Stimulated activated CD8-positive, alpha-beta memory T cell treated with anti-CD3 and anti-CD28 coated beads, Interleukin-12 subunit alpha, Interleukin-12 subunit beta, amount 100 ng/mL, for 24 hours (primary cell): ENCODE measurements at regions not wholly inside any gene's neighbourhood (a gene's known extent, or its start where the extent isn't known, plus 50 kb on each side); places are given as distances from the start of the nearest gene placed in this dataset.
"Not testable (repeated sequence)": the region's sequence is repeated elsewhere in the genome, so short reads cannot be mapped to it uniquely, and the experiment has no call there.

Source experiments
- DNase-seq: peaks from one replicate; pipeline ENCODE4 v3.0.0-alpha.2; 2020; ENCODE audit errors: extremely low read depth

DNA sequence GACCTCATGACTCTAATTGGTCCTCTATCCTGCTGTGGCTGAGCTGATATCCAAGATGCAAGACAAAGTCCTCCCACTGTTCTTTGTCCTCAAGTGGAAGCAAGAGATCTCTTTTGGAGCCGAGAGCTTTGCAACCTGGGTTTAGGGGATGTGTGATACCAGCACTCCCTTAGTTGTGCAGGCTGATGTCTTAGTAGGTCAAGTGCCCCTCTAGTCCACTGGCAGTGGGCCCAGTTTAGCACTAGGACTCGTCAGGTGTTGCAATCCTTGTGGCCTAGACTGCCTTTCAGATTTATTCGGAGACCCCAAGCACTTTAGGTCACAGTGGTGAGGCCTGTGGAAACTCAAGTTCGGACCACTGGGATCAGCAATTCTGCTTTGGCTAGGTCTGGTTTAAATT, 64.0 kb downstream of the GPRASP3 start:
- DNase-seq = no peak

DNA sequence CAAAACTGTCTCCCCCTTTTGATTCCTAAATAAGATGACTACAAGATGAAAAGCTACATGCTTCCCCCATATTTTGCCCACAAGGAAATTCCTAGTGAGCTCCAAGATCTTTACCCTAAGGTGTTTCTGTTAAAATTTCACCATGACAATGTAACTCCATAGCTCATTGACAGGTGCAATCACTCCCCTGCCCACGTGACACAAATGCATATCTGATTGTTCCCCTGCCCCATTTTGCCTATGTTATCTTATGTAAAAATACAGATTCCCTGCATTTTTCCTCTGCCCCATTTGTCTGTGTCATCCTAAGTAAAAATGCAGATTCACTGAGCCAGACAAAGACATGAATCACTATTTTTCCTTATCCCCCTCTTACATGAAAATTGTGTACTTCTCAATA, 66.7 kb downstream of the GPRASP3 start:
- DNase-seq = no peak

- DNase-seq = no peak
Observed at GRCh38 chrX:102808336-102808735, 87.8 kb downstream of the GPRASP3 start.

- not testable (repeated sequence) for DNase-seq
Observed at GRCh38 chrX:102818269-102818668, 97.7 kb downstream of the GPRASP3 start.

DNA sequence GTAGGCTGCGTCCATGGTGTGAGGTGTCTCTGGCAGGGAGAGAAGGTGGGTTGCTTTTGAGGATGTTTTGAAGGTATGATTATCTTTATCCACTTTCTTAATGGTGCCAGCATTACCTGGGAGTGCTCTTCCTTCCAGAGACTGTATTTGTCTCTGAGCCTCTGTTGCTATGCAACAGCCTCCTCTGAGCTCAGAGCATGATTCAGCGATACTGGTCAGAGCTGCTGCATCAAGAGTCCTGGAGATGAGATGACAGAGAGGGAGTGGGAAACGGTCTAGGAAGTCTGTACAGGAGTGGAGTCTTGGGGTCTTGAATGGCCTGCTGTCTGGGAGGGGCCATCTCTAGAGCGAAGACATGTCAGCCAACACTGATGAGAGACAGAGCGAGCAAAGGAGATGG, 104.4 kb upstream of the RAB40AL start:
- DNase-seq = no peak

- no peak for DNase-seq
Observed at GRCh38 chrX:102833136-102833535, 103.9 kb upstream of the RAB40AL start.

DNA sequence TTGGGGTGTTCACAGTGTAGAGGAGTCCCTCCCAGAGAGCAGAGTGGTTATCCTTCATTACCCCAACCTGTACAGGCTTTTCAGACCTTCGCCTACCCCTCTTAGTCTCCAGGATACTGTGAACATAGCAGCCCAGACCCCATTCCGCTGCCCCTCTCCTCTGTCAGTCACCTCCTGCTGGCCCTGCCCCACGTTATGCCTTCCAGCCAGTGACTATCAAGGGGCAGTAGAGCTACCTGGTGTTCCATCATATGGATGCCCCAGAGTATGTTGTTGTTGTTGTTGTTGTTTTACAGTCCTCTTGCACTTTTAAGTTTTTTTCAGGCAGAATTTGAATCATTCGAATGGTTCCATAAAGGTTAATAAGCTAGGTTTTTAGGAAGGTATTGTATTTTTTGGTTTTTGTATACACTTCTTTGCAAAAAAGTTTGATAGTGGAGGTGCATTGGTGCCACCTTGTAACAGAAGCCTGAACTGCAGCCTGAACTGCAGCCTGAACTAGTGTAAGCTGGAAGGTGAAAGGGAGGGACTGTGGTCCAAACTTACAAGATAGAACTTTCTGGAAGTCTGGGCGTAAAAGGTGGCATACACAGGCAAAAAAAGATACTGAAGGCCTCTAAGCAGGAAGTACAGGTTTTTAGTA, 101.4 kb upstream of the RAB40AL start:
- DNase-seq = no peak

DNA sequence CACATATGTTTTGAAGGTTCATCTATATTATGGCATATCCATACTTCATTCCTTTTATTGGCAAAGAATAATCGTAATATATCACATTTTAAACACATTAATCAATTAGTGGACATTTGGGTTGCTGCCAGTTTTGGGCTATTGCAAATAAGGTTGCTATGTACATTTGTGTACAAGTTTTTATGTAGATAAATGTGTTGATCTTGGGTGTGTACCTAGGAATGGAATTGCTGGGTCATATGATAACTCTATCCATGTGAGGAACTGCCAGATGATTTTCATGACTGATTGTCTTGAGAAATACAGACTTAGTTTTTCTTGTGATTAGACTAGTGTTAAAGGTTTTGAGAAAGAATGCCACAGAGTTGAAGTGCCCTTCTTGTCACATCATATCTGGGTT, 99.2 kb upstream of the RAB40AL start:
- DNase-seq = no peak

DNA sequence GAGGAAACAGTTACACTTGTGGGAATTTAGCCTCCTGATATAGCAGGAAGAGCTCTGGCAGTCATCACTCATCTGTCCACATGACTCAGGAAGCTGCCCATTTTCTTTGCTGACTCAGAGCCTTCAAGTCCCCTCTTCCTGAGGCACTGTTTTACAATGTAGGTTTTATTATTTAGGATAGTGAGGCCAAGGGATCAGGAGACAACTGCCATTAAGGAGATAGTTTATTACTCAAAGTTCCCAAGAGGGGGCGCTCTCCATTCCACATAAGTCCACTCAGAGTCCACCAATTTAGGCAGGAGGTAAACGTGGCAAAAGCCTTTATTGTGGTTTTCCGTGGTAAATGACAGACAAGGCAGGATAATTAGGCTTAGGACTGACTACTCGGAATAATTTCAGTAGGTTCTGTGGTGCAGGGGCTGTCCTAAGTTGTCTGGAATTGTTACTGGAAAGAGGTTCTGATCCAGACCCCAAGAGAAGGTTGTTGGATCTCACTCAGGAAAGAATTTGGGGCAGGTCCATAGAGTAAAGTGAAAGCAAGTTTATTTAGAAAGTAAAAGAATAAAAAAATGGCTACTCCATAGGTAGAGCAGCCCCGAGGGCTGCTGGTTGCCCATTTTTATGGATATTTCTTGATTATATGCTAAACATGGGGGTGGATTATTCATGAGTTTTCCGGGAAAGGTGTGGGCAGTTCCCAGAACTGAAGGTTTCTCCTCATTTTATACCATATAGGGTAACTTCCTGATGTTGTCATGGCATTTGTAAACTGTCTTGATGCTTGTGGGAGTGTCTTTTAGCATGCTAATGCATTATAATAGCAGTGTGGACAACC, 96.0 kb upstream of the RAB40AL start:
- no peak for DNase-seq

DNA sequence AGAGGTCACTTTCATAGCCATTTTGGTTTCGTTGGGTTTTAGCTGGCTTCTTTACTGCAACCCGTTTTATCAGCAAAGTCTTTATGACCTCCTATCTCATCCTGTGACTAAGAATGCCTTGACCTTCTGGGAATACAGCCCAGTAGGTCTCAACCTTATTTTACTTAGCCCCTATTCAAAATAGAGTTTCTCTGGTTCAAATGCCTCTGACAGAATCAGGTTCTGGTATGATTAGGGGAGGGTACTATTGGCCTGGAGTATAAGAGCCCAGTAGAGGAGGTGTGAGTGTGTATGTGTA, 95.4 kb upstream of the RAB40AL start:
- no peak for DNase-seq

GRCh38 chrX:102845020-102845419, 92.1 kb upstream of the RAB40AL start:
- DNase-seq = no peak

DNA sequence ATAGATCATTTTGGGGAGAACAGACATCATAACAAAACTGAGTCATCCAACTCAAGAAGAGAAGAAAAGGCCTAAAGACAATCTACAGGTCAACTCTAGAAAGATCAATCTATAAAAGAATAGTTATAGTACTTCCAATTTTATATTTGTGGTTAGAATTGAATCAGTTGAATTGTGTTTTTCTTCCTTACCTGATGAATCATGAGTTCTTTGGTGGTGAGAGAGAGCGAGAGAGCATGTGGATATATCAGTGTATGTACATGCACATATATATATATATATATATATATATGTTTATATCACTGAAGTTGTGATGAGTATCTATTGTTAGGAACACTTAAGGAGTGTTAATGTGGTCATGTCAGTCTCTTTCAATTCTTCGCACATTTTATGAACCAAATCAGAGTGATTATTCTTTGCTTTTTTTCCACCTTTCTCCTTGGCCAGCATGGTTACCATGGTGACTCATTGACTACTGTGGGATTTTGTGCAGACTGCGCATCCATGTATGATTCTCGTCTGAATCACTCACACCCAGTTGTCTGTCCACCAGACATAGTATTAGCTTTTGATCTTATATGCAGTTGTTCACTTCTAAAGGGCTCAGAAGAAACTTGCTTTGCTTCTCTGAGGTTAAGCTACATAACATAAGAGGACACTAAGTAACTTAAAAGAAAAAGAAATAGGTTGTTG, 90.4 kb upstream of the RAB40AL start:
- DNase-seq = no peak

DNA sequence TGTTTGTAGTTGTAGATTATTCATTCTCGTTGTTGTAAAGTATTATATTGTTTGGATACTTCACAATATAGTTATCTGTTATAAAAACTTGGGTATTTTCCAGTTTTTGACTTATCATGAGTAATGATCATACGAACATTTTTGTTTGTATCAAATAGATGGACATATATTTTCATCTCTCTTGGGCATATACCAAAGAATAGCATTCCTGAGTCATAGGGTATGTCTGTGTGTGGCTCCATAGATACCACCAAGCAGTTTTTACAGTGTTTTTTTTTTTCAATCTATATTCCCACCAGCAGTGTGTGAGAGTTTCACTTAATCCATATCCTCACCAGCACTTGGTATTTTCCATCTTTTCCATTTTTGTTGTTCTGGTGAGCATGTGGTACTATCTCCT, 89.7 kb upstream of the RAB40AL start:
- DNase-seq = no peak

DNA sequence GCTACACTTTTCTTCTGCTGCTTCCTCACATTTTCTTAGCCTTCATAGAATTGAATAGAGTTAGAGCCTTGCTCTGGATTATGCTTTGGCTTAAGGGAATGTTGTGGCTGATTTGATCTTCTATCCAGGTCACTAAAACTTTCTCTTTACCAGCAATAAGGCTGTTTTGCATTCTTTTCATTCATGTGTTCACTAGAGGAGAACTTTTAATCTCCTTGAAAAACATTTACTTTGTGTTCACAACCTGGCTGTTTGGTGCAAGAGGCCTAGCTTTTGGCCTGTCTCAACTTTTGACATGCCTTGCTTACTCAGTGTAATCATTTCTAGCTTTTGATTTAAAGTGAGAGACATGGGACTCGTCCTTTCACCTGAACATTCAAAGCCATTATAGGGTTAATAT, 87.7 kb upstream of the RAB40AL start:
- no peak for DNase-seq

GRCh38 chrX:102858826-102859549, 78.1 kb upstream of the RAB40AL start:
- DNase-seq = not testable (repeated sequence)

- no peak for DNase-seq
Observed at GRCh38 chrX:102859550-102859871, 77.6 kb upstream of the RAB40AL start.

- no peak for DNase-seq
Observed at GRCh38 chrX:102860235-102860634, 76.8 kb upstream of the RAB40AL start.

DNA sequence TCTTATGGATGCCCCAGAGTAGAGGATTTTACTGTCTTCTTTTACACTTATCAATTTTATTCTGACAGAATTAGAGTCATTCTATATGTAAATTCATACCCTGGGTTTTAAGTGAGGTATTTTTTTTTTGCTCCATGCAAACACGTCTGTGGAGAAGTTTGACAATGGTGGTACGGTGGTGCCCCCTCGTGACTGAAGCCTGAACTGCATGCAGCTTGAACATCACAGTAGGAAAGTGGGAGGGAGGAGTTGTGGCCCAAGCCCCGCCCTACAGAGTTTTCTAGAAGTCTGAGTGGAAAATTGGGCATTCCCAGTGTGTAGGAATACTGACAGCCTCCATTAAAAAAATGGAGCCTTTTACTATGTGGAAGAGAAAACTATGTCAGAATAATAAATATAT, 73.3 kb upstream of the RAB40AL start:
- peak; percentile 42 for DNase-seq

- no peak for DNase-seq
Observed at GRCh38 chrX:102866981-102867656, 70.0 kb upstream of the RAB40AL start.

GRCh38 chrX:102883491-102883890, 53.6 kb upstream of the RAB40AL start:
- no peak for DNase-seq
